ENCODE measurements at regions not wholly inside any gene's neighbourhood (a gene's known extent, or its start where the extent isn't known, plus 50 kb on each side); places are given as distances from the start of the nearest gene placed in this dataset.
"Not testable (repeated sequence)": the region's sequence is repeated elsewhere in the genome, so short reads cannot be mapped to it uniquely, and the experiment has no call there.

DNA sequence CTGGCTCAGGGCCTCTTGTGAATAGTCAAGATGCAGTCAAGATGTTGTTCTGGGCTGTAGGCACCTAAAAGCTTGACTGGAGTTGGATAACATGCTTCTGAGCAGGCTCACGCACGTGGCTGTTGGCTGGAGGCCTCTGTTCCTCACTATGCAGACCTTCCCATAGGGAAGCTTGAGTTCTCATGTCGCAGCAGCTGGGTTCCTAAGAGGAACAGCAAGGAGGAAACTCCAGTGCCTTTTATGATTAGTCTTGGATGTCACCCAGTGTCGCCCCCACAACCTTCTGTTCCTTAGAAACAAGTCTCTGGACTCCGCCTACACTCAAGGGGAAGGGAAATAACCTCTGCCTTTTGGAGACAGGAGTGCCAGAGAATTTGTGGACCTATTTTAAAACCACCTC lies 210.7 kb downstream of the BCAS1 start:
- Histone ChIP-seq H3K27ac (no peak overlapping the region), H3K27me3 (no peaks in the 10 kb centered on the region), H3K9me3 (no peaks in the 10 kb centered on the region), H3K4me1 (no peaks in the 10 kb centered on the region), H3K4me3 (no peak overlapping the region), H3K36me3 (no peaks in the 10 kb centered on the region)
- DNase-seq = peak in 1 of 3 donors; percentile 37
- intact Hi-C loops (cut with DNase I) = no loop called here
- 60% methylated on average over 2 of the region's 5 CpGs for WGBS (ENCODE audit: insufficient coverage, low coverage, low lambda C conversion rate, missing lambda C conversion rate)
- ATAC-seq = peak; percentile 56 to 84 (median 72)
- TF ChIP-seq, protein P1, sequence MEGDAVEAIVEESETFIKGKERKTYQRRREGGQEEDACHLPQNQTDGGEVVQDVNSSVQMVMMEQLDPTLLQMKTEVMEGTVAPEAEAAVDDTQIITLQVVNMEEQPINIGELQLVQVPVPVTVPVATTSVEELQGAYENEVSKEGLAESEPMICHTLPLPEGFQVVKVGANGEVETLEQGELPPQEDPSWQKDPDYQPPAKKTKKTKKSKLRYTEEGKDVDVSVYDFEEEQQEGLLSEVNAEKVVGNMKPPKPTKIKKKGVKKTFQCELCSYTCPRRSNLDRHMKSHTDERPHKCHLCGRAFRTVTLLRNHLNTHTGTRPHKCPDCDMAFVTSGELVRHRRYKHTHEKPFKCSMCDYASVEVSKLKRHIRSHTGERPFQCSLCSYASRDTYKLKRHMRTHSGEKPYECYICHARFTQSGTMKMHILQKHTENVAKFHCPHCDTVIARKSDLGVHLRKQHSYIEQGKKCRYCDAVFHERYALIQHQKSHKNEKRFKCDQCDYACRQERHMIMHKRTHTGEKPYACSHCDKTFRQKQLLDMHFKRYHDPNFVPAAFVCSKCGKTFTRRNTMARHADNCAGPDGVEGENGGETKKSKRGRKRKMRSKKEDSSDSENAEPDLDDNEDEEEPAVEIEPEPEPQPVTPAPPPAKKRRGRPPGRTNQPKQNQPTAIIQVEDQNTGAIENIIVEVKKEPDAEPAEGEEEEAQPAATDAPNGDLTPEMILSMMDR (IDR thresholded peaks at IDR 0.05) = no peak
- no peak for TF ChIP-seq POLR2A (IDR thresholded peaks at IDR 0.05)

DNA sequence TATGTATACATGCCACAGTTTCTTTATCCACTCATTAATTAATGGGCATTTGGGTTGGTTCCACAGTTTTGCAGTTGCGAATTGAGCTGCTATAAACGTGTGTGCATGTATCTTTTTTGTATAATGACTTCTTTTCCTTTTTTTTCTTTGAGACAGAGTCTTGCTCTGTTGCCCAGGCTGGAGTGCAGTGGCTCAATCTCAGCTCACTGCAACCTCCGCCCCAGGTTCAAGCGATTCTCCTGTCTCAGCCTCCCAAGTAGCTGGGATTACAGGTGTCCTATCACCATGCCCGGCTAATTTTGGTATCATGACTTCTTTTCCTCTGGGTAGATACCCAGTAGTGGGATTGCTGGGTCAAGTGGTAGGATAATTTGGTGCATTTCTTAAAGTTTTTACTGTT lies 211.4 kb downstream of the BCAS1 start:
- ATAC-seq; H3K36me3 ChIP-seq; H3K27ac ChIP-seq; H3K9me3 ChIP-seq; H3K4me1 ChIP-seq; H3K27me3 ChIP-seq; DNase-seq; H3K4me3 ChIP-seq; intact Hi-C loops (cut with DNase I): not testable (repeated sequence)
- 91% methylated on average over 5 of the region's 5 CpGs for WGBS (ENCODE audit: insufficient coverage, low coverage, low lambda C conversion rate, missing lambda C conversion rate)

DNA sequence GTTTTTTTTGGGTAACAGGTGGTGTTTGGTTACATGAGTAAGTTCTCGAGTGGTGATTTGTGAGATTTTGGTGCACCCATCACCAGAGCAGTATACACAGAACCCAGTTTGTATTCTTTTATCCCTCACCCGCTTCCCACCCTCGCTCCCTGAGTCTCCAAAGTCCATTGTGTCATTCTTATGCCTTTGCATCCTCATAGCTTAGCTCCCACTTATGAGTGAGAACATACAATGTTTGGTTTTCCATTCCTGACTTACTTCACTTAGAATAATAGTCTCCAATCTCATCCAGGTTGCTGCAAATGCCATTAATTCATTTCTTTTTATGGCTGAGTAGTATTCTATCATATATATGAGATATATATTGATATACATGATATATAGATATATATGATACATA lies 211.9 kb downstream of the BCAS1 start:
- H3K9me3 ChIP-seq; H3K27me3 ChIP-seq; H3K27ac ChIP-seq; ATAC-seq; H3K4me1 ChIP-seq; intact Hi-C loops (cut with DNase I); DNase-seq; H3K36me3 ChIP-seq; H3K4me3 ChIP-seq: not testable (repeated sequence)
- WGBS (ENCODE audit: insufficient coverage, low coverage, low lambda C conversion rate, missing lambda C conversion rate) = 100% methylated on average over 3 of the region's 3 CpGs

DNA sequence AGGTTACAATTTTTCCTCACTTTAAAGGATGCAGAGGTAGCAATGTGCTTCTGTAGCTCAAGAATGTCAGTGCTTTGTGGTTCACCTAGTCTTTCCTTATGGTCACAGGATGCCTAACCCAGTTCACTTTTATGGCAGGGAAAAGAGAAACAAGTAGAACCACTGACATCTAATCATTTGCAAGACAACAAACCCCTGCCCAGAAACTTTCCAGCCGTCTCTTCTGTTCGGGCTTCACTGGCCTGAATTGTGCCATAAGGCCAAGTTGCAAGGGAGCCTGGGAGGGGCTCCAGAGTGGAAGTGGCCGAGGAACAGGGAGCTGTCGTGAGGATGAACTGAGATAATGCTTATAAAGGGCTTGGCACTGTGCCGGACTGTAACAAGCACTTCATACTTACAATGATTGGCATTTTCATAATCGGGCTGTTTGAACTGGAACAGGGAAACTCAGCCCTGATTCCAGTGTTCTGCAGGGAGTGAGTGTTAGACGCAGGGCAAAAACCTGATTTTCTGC lies 212.6 kb downstream of the BCAS1 start:
- Histone ChIP-seq H3K27ac (no peak overlapping the region), H3K36me3 (no peaks in the 10 kb centered on the region), H3K4me3 (no peak overlapping the region), H3K9me3 (no peaks in the 10 kb centered on the region), H3K4me1 (no peaks in the 10 kb centered on the region), H3K27me3 (no peaks in the 10 kb centered on the region)
- intact Hi-C loops (cut with DNase I) = no loop called here
- TF ChIP-seq, protein P1 (IDR thresholded peaks at IDR 0.05) = no peak
- TF ChIP-seq POLR2A (IDR thresholded peaks at IDR 0.05) = no peak
- ATAC-seq (peak; percentile 31 to 40 (median 36)), DNase-seq (no peak)
- WGBS (ENCODE audit: insufficient coverage, low coverage, low lambda C conversion rate, missing lambda C conversion rate) = 83% methylated on average over 5 of the region's 7 CpGs

DNA sequence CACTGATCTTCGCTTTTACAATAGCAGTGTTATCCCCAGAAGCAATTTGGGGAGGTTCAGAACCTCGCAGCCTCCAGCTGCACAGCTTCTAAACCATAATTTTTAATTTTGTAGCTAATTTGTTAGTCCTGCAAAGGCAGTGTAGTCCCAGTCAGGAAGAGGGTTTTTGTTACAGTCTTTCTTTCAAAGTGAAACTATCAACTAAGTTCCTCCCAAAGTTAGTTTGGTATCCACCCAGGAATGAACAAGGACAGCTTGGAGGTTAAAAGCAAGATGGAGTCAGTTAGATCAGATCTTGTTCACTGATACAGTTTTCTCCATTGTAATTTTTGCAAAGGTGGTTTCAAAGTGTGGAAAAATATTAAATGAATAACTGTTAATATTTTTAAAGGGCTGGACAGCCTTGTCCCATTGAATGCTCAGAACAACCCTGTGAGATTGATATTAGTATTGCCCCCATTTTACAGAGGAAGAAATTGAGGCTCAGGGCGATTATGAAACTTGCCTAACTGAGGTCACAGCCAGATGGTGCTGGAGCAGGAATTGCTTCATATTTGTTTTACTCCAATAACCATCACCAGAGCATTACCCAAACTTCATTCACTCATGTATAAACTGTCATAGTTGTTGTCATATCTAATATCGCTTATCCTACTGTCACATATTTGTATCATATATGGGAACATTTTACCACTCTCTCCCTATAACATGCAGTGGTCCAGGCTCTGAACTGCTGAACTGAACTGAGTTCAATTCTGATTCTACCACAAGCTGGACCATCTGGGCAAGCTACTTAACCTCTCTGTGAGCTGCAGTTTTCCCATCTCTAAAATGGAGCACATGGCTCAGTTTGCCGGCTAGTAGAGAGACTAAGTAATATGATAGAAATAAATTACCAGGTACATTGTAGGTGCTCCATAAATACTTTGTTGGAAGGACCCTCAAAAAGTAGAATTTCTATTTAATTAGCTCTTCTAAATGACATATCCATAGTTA lies 213.8 kb downstream of the BCAS1 start:
- 88% methylated on average over 5 of the region's 5 CpGs for WGBS (ENCODE audit: insufficient coverage, low coverage, low lambda C conversion rate, missing lambda C conversion rate)
- no peak for ATAC-seq
- no peaks in the 10 kb centered on the region for H3K27me3 ChIP-seq

More for the DNA sequence above, 213.8 kb downstream of the BCAS1 start:
- TF ChIP-seq POLR2A (IDR thresholded peaks at IDR 0.05) = no peak
- TF ChIP-seq, protein P1 (IDR thresholded peaks at IDR 0.05) = no peak
- DNase-seq = no peak
- Histone ChIP-seq H3K27ac (no peak overlapping the region), H3K36me3 (no peaks in the 10 kb centered on the region), H3K4me1 (no peaks in the 10 kb centered on the region), H3K9me3 (no peaks in the 10 kb centered on the region), H3K4me3 (no peak overlapping the region)
- intact Hi-C loops (cut with DNase I) = no loop called here

Data from right lobe of liver (tissue), 6 donors.